ENCODE measurements at regions not wholly inside any gene's neighbourhood (a gene's known extent, or its start where the extent isn't known, plus 50 kb on each side); places are given as distances from the start of the nearest gene placed in this dataset.
"Not testable (repeated sequence)": the region's sequence is repeated elsewhere in the genome, so short reads cannot be mapped to it uniquely, and the experiment has no call there.

DNA sequence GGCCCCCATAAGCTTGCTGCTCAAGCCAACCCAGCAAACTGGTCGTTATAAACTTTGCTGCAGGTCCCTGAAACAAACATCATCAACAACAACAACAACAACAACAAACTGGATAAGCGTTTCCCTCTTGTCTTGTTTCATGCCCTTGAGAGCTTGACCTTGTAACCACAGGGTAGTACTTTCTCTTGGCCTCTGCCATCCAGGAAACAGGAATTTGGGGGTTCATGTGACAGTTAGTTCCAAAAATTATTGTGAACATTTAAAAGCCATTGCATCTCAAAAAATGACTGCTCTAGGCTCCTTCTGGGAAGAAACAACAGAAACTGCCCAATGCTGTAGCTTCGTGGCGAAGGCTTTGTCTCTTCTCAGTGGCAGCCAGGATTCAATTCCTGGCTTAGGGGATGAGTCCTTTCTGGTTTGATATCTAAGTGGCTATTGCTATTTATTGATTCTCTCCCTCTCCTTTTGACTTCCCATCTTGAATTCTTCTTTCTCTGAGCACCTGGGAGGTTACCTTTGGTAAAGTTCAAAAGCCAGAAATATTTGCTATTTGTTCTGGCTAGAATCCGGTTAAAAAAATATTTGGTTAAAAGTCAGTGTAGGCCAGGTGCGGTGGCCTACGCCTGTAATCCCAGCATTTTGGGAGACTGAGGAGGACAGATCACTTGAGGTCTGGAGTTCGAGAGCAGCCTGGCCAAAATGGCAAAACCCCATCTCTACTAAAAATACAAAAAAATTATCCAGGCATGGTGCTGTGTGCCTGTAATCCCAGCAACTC lies 52.0 kb upstream of the CPM start:
- DNase-seq (ENCODE audit: low read depth) = no peak
- no peak for TF ChIP-seq CTCF (IDR thresholded peaks at IDR 0.05; ENCODE audit: control insufficient read depth, insufficient read depth, low read depth, low read length, missing control alignments)
- no peak overlapping the region for H3K4me3 ChIP-seq (ENCODE audit: control insufficient read depth, low read depth, low read length)

GRCh38 chr12:68997526-68997925 lies 64.6 kb upstream of the CPM start:
- DNase-seq (ENCODE audit: low read depth); H3K4me3 ChIP-seq (ENCODE audit: control insufficient read depth, low read depth, low read length): not testable (repeated sequence)

GRCh38 chr12:68998041-68998440 lies 65.1 kb upstream of the CPM start:
- no peak overlapping the region for H3K4me3 ChIP-seq (ENCODE audit: control insufficient read depth, low read depth, low read length)
- TF ChIP-seq CTCF (IDR thresholded peaks at IDR 0.05; ENCODE audit: control insufficient read depth, insufficient read depth, low read depth, low read length, missing control alignments) = no peak

GRCh38 chr12:69000074-69000473 lies 67.1 kb upstream of the CPM start:
- no peak for DNase-seq (ENCODE audit: low read depth)
- no peak overlapping the region for H3K4me3 ChIP-seq (ENCODE audit: control insufficient read depth, low read depth, low read length)
- TF ChIP-seq CTCF (IDR thresholded peaks at IDR 0.05; ENCODE audit: control insufficient read depth, insufficient read depth, low read depth, low read length, missing control alignments) = no peak

More at GRCh38 chr12:68998041-68998440, 65.1 kb upstream of the CPM start:
- DNase-seq (ENCODE audit: low read depth) = no peak

- no peak overlapping the region for H3K4me3 ChIP-seq (ENCODE audit: control insufficient read depth, low read depth, low read length)
- no peak for TF ChIP-seq CTCF (IDR thresholded peaks at IDR 0.05; ENCODE audit: control insufficient read depth, insufficient read depth, low read depth, low read length, missing control alignments)
- no peak for DNase-seq (ENCODE audit: low read depth)
Observed at GRCh38 chr12:69000540-69001243, 67.7 kb upstream of the CPM start.

DNA sequence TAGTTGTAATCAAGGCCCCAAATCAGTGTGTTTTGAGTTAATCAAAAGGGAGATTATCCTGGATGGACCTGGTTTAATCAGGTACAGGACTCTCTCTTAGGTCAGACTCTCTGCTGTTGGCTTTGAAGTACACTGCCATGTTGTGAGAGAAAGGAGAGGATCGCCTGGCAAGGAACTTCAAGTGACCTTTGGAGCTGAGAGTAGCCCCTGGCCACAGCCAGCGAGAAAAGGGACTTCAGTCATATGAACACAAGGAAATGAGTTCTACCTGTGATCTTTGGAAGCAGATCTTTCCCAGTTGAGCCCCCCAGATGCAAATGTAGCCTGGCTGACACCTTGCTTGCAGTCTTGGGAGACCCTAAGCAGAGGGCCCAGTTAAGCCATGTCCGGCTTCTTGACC lies 68.3 kb upstream of the CPM start:
- H3K4me3 ChIP-seq (ENCODE audit: control insufficient read depth, low read depth, low read length) = no peak overlapping the region
- no peak for DNase-seq (ENCODE audit: low read depth)
- no peak for TF ChIP-seq CTCF (IDR thresholded peaks at IDR 0.05; ENCODE audit: control insufficient read depth, insufficient read depth, low read depth, low read length, missing control alignments)

DNA sequence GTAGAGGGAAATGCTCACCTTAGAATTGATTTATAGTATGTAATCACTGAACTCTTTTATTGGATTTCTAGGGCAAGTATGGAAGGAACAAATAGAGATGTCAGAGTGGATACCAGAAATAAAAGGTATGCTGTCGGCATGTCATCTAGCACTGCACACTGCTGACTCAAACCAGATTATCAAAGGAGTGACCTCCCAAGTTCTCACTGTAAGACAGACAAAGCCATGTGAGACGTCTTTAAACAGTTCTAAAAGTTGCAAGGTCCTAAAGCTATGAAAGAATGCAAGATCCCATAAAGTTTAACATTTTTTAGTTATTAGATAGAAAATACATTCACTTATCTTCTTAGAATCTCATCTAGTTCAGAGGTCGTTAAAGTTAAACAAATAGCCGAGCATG lies 70.0 kb upstream of the CPM start:
- no peak for DNase-seq (ENCODE audit: low read depth)
- H3K4me3 ChIP-seq (ENCODE audit: control insufficient read depth, low read depth, low read length) = no peak overlapping the region
- no peak for TF ChIP-seq CTCF (IDR thresholded peaks at IDR 0.05; ENCODE audit: control insufficient read depth, insufficient read depth, low read depth, low read length, missing control alignments)
